Stimulated activated memory B cell treated with anti-CD40 and anti-IgM and Interleukin-4, amounts not matched to agents 10 μg/mL and 1 μg/mL and 100 μg/mL, for 72 hours (primary cell): ENCODE measurements at regions not wholly inside any gene's neighbourhood (a gene's known extent, or its start where the extent isn't known, plus 50 kb on each side); places are given as distances from the start of the nearest gene placed in this dataset.

Source experiments
- ATAC-seq: fragments of 150-1000 bp; cut with Tn5 transposase; 2 replicates; pipeline ENCODE4 v1.10.0; 2021
- H3K27ac Mint-ChIP-seq: one replicate; pipeline ENCODE4 v1.8.0; 2022; ENCODE audit warnings: mild to moderate bottlenecking, mixed read lengths
- H3K27me3 Mint-ChIP-seq: one replicate; pipeline ENCODE4 v1.8.0; 2022; ENCODE audit warnings: mixed read lengths
- H3K36me3 Mint-ChIP-seq: one replicate; pipeline ENCODE4 v1.8.0; 2022; ENCODE audit warnings: mixed read lengths
- H3K4me1 Mint-ChIP-seq: one replicate; pipeline ENCODE4 v1.8.0; 2022; ENCODE audit warnings: mixed read lengths
- H3K4me3 Mint-ChIP-seq: one replicate; pipeline ENCODE4 v1.8.0; 2022; ENCODE audit warnings: mild to moderate bottlenecking, moderate library complexity, mixed read lengths
- H3K9me3 Mint-ChIP-seq: one replicate; pipeline ENCODE4 v1.8.0; 2022; ENCODE audit warnings: mixed read lengths

DNA sequence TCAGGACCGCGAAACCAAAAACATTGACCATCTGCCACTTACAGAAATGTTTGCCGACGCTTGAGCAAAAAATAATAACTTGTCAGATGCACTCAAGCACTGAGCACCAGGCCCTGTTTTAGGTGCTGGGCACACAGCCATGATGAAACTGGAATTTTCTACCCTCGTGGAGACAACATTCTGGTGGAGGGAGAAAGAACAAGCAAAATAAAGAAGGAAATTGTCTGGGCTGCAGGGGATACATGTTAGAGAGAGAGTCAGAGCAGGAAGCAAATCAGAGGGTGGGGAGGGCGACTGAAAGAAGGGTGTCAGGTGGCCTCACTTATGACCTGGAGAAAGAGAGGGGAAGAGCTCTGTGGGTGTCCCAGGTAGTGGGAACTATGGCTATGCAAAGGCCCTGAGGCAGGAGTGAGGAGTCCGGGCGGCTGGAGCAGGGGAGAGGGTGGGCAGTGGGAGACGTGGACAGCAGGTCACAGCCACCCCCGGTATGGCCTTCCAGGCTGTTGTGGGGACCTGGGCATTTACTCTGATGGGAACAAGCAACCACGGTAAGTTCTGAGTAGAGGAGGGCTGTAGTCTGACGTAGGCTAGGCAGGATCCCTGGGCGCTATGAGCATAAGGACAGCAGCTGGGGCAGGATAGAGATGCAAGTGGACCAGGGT, 78.8 kb downstream of the MYEOV start:
- H3K36me3 Mint-ChIP-seq: no peaks in the 10 kb centered on the region
- no peaks in the 10 kb centered on the region for H3K4me1 Mint-ChIP-seq
- no peak overlapping the region for H3K27ac Mint-ChIP-seq
- peaks cover 17% of the 10 kb centered on the region for H3K27me3 Mint-ChIP-seq
- H3K4me3 Mint-ChIP-seq: no peak overlapping the region
- peaks cover 9% of the 10 kb centered on the region for H3K9me3 Mint-ChIP-seq
- no peak for ATAC-seq

DNA sequence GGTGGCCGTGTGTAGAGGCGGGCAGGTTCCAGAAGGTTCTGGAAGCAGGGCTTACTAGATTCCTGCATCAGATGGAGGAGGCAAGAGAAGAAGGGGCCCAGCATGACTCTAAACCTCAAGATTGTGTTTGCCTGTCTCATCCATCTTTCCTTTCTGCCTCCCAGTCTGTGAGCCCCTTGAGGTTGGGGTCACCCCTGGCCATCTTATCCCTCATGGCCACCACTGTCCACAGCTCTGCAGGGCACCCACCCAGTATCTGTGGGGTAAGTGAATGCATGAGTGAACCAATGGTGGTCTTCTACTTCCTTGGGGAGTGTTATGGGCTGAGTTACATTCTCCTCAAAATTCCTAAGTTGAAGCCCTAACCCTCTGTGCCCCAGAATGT, 79.3 kb downstream of the MYEOV start:
- H3K27ac Mint-ChIP-seq: no peak overlapping the region
- no peak for ATAC-seq
- H3K27me3 Mint-ChIP-seq: peaks cover 17% of the 10 kb centered on the region
- peaks cover 9% of the 10 kb centered on the region for H3K9me3 Mint-ChIP-seq
- no peaks in the 10 kb centered on the region for H3K36me3 Mint-ChIP-seq
- no peak overlapping the region for H3K4me3 Mint-ChIP-seq
- no peaks in the 10 kb centered on the region for H3K4me1 Mint-ChIP-seq

DNA sequence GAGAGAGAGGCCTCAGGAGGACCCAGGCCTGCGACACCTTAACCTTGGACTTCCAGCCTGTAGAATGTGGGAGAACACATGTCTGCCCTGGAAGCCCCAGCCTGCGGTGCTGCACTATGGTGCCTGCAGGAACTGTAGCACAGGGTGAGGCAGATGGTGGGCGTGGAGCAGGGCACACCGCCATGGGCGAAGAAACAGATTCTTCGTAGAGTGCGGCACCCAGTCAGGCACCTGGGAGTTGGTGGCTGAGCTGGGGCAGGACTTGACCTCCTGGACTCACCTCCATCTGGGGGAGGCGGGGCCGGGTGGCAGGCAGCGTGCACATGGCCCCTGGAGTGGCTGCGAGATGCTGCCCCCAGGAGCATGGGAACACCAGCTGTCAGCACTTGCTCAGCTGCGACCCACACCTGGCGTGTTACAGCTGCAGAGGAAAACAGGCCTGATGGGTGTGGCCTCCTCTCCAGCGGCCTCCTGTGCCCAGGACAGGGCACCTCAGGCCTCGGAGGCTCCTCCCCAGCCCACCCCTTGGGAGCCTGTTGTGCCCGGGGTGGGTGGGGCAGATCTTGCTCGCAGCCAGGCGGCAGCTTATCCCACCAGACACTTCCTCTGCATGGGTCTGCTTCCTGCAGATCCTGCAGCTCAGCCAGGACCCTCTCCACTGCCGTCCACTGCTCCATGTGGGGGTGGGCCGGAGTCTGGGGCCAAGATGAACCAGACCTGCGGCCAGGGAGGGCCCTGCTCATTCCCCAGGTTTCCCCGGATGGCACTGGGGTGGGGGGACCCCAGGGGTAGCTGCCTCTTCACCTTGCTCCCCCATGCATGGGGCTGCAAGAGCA, 80.4 kb downstream of the MYEOV start:
- Mint-ChIP-seq H3K9me3 (peaks cover 4% of the 10 kb centered on the region), H3K4me3 (no peak overlapping the region), H3K27ac (no peak overlapping the region), H3K36me3 (no peaks in the 10 kb centered on the region), H3K4me1 (no peaks in the 10 kb centered on the region), H3K27me3 (peaks cover 17% of the 10 kb centered on the region)
- ATAC-seq: no peak

DNA sequence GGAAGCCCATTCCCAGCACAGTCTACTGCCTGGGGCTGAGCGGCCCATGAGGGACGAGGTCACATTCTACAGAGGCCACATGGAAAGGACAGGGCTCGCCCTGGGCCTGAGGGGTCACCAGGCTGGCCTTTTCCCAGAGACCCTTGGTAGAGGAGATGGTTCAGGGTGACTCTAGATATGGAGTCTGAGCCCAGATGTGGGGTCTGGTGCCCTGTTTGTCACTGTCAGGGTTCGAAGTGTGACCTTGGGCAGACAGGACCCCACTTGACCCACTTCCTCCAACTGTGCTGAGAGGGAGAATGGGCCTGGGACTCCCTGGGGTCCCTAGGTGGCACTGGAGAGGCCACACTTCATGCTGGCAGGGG, 81.0 kb downstream of the MYEOV start:
- no peak for ATAC-seq
- Mint-ChIP-seq H3K27me3 (peaks cover 17% of the 10 kb centered on the region), H3K27ac (no peak overlapping the region), H3K4me3 (no peak overlapping the region), H3K4me1 (no peaks in the 10 kb centered on the region), H3K36me3 (no peaks in the 10 kb centered on the region), H3K9me3 (peaks cover under 1% of the 10 kb centered on the region)

DNA sequence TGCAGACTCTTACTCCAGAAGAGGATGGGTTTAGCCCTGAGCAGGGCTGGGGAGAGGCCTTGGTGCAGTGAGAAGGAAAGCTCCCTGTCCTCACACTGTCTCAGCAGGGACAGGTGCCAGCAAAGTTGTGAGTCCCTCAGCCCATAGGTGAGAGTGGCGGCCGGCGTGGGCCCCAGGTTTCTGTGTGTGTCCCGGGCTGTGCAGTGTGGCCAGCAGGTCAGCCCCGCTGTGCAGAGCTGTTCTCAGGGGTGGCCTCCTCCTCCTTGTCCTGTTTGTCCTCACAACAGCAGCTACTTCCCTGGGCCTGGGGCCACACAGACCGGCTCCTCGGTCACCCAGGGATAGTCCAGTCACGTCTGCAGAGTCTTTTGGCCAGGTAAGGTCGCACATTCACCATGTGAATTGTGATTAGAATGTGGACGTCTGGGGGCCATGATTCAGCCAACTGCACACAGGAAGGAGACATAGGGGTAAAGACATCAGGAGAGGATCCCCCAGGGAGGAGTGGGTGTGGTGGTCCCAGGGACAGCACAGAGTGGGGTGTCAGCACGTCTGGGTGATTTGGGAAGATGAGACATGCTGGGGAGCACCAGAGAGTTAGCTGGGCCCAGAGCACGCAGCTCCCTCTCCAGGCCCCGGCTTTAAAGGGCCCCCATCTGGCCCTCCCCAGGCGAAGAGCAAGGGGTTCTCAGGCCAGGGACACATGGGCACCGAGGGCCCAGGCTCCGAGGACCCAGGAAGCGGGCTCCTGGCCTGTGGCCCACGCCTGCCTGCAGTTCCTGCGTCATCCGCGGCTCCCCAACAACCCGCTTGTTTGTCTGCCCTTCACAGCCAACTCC, 81.6 kb downstream of the MYEOV start:
- peaks cover 17% of the 10 kb centered on the region for H3K27me3 Mint-ChIP-seq
- no peaks in the 10 kb centered on the region for H3K36me3 Mint-ChIP-seq
- ATAC-seq: no peak
- no peaks in the 10 kb centered on the region for H3K4me1 Mint-ChIP-seq
- H3K27ac Mint-ChIP-seq: no peak overlapping the region
- H3K4me3 Mint-ChIP-seq: no peak overlapping the region
- no peaks in the 10 kb centered on the region for H3K9me3 Mint-ChIP-seq

DNA sequence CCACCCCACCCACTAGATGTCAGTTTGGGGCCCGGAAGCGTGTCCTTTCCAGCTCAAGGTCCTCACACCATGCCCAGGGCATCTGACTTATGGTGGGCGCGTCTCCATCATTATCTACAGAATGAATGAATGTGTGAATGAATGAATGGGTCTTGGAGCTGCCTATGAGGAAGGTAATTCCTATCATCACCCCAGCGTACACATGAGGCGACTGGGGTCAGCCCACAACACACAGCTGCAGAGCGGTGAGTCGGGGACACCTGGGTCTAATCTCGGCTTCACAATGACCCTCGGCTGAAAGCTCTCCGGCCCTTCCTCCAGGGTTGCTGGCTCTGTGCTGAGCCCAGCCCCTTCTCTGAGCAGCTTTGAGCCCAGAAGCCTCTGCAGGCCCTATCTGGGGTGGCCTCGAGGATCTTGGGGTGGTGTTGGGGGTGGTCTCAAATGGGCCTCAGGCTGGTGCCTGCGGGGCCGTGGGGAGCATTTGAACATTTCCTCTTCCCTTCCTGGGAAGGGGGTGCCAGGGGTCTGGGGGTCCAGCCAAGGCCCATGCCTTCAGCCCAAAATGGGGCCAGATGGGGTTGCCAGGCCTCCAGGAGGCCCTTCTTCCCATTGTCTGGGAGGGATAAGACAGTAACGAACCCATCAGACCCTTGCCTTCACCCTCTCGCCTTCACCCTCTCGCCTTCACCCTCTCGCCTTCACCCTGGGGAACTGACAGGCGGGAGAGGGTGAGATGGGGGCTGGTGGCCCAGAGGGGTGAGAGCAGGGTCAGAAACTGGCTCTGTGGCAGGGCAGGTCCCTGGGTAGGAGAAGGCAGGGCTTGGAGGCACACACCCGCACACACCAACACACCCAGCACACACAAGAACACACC, 82.4 kb downstream of the MYEOV start:
- Mint-ChIP-seq H3K27ac (no peak overlapping the region), H3K36me3 (no peaks in the 10 kb centered on the region), H3K9me3 (no peaks in the 10 kb centered on the region), H3K4me1 (no peaks in the 10 kb centered on the region), H3K4me3 (no peak overlapping the region), H3K27me3 (peaks cover 17% of the 10 kb centered on the region)
- no peak for ATAC-seq

DNA sequence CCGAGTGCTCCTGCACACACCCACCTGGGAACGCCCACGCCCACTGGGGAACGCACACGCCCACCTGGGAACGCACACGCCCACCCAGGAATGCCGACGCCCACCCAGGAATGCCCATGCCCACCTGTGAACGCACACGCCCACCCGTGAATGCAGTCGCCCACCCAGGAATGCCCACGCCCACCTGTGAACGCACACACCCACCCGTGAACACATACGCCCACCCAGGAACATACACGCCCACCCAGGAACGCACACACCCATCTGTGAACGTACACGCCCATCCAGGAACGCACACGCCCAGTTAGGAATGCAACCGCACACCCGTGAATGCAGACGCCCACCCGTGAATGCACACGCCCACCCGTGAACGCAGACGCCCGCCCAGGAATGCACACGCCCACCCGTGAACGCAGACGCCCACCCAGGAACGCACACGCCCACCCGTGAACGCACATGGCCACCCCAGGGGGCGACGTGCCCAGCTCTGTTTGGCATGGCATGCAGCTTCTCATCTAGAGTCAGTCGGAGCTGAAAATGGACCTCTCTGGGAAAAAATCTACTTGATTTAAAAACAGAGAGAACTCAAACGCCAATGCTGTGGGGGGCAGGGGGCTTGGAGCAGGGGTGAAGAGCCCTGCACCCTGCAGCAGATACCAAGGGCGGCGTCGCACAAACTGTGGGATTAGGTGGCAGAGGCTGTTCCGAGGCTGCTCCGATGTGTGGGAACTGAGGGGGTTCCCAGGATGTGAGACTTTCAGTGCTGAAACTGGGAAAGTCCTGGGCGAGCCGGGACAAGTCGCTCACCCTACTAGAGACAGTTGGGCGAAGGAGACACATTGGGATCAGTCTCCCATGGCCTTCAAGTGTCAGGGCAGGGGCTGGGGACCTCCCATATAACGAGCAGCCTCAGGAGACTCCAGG, 83.3 kb downstream of the MYEOV start:
- peaks cover 8% of the 10 kb centered on the region for H3K27me3 Mint-ChIP-seq
- H3K9me3 Mint-ChIP-seq: no peaks in the 10 kb centered on the region
- no peak overlapping the region for H3K4me3 Mint-ChIP-seq
- no peak overlapping the region for H3K27ac Mint-ChIP-seq
- ATAC-seq: no peak
- no peaks in the 10 kb centered on the region for H3K36me3 Mint-ChIP-seq
- no peaks in the 10 kb centered on the region for H3K4me1 Mint-ChIP-seq

DNA sequence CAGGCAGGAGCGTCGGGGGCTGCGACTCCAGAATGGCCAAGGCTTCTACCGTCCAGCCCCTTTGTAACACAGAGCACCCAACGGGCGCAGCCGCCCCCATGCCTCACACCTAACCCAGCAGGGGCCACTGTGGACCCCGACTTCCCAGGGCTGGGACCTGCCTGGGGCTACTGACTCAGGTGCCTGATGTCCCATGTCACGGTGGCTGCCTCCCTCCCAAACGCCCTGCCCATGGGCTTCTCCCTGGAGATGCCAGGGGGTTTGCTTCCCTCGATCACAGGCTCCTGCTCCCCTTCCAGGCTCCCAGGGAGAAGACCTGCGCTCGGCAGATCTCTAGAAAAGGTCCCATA, 84.0 kb downstream of the MYEOV start:
- H3K36me3 Mint-ChIP-seq: no peaks in the 10 kb centered on the region
- H3K27ac Mint-ChIP-seq: no peak overlapping the region
- H3K27me3 Mint-ChIP-seq: peaks cover 2% of the 10 kb centered on the region
- H3K4me1 Mint-ChIP-seq: no peaks in the 10 kb centered on the region
- H3K4me3 Mint-ChIP-seq: no peak overlapping the region
- H3K9me3 Mint-ChIP-seq: no peaks in the 10 kb centered on the region
- ATAC-seq: no peak

DNA sequence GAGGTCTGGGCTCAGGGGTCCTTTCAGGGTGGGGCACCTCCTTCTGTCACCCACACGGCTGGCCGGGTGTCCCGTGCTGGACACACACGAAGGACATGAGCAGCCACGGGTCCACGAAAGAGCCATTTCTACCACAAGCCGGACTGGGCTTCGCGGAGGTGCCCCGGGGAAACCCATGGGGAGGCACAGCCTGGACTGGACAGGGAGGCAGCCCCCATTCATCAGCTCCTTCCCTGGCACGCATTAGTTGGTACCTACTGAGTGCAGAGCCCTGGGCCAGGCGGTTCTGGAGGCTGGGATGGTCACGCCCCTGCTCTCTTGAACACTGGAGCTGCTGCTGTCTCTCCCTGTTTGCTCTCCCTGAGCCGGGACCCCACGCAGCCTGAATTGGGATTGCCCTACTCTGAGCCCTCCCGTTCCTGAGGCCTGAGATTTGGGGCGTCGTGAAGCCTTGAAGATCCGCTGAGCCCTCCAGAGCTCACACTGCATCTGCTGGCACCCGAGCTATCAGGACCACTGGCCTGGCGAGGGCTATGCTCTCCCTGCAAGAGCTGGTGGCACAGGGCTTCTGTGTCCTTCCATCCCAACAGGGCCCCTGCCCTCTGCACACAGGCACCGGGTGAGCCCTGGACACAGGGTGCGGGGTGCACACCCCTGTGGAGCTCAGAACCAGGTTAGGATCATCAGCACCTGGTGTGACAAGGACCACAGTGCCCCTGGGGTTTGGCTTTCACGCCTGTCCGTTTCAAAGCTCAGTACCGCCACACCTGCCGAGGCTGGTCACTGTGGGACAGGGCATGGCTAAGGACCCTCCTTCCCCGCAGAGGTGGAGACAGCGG, 84.6 kb downstream of the MYEOV start:
- ATAC-seq: no peak
- Mint-ChIP-seq H3K36me3 (no peaks in the 10 kb centered on the region), H3K9me3 (no peaks in the 10 kb centered on the region), H3K27me3 (no peaks in the 10 kb centered on the region), H3K4me3 (no peak overlapping the region), H3K4me1 (no peaks in the 10 kb centered on the region), H3K27ac (no peak overlapping the region)

DNA sequence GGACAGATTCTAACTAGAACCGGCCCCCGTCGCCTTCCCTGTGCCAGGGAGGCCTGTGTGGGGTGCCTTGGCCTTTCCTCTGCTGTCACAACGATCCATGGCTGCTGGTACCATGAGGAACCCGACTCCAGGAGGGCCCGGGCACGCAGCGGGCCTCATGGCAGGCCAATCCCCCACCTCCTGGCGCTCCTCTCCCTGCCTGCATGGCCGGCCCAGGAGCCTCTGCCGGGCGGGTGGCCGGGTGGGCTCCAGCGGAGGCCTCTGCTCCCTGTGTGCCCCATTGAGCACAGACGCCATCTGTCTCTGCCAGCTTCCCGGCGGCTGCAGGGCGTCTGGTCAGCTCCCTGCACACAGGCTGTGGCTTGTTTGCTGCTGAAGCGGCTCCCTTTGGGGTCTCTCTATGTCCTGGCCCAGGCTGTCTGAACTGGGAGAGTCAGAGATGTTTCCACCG, 86.5 kb downstream of the MYEOV start:
- Mint-ChIP-seq H3K9me3 (no peaks in the 10 kb centered on the region), H3K4me1 (no peaks in the 10 kb centered on the region), H3K27me3 (no peaks in the 10 kb centered on the region), H3K36me3 (no peaks in the 10 kb centered on the region), H3K27ac (no peak overlapping the region), H3K4me3 (no peak overlapping the region)
- ATAC-seq: no peak

DNA sequence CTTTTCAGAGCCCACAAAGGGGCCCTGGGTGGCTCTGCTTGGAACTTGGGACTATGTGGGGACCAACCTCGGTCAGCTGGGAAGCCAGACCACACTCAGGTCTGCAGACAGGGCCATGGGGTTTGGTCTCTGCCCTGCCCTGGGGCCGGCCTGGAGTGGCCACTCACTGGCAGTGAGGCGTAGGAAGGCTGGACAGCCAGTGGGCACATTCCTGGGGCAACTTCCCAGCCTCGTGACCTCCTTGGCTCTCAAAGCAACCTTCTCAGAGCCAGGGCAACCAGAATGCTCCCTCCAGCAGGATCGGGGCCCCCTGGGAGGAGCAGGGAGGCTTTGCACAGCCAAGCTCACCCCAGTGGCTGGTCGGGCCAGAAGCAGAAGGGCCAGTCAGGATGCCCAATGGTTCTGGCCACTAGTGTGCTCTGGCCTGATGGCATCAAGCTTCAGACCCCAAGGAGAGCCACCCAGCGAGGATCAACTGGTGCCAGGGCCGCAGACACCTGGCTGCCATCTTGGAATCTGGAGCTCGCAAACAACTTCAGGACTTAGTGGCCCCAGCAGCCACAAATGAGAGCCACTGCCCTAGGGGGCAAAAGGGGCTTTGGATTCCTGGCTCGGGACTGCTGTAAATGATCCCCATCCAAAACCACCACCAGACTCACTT, 87.1 kb downstream of the MYEOV start:
- Mint-ChIP-seq H3K4me1 (no peaks in the 10 kb centered on the region), H3K27me3 (no peaks in the 10 kb centered on the region), H3K4me3 (no peak overlapping the region), H3K9me3 (no peaks in the 10 kb centered on the region), H3K36me3 (no peaks in the 10 kb centered on the region), H3K27ac (no peak overlapping the region)
- ATAC-seq: no peak

DNA sequence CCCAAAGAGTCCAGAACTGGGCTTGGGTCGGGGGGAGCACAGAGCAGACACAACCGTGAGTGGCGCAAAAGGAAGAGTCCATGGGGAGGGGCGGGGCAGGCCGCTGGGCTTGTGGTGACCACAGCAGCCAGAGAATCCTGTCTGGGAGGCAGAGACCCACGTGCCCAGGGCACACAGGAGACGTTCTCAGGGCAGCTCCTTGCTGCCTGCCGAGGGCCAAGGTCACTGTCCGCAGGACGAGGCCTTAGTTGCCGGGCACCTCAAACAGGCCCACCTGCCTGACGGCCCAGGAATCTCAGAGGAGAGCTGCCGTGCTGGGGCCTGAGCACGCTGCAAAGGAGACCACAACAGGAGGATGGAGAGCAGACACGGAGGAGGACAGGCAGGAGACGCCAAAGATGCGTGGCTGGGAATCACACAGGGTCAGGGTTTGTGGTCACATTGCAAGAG, 87.8 kb downstream of the MYEOV start:
- H3K4me3 Mint-ChIP-seq: no peak overlapping the region
- H3K27ac Mint-ChIP-seq: no peak overlapping the region
- no peaks in the 10 kb centered on the region for H3K27me3 Mint-ChIP-seq
- no peaks in the 10 kb centered on the region for H3K4me1 Mint-ChIP-seq
- H3K9me3 Mint-ChIP-seq: no peaks in the 10 kb centered on the region
- H3K36me3 Mint-ChIP-seq: no peaks in the 10 kb centered on the region
- ATAC-seq: no peak
